Glutamatergic neuron (in vitro differentiated cells): ENCODE measurements at regions not wholly inside any gene's neighbourhood (a gene's known extent, or its start where the extent isn't known, plus 50 kb on each side); places are given as distances from the start of the nearest gene placed in this dataset.
A peak's percentile ranks its signal among the peaks of the same experiment; 100 is the strongest.

Source experiments
- DNase-seq: peaks from one replicate; pipeline ENCODE4 v3.0.0; 2022
- H3K27ac Mint-ChIP-seq: one replicate; pipeline ENCODE4 v1.8.0; 2020; ENCODE audit warnings: mild to moderate bottlenecking, mixed read lengths, inconsistent platforms; ENCODE audit not compliant: unreplicated experiment
- H3K27me3 Mint-ChIP-seq: one replicate; pipeline ENCODE4 v1.8.0; 2020; ENCODE audit warnings: mild to moderate bottlenecking, moderate library complexity, mixed read lengths, inconsistent platforms; ENCODE audit not compliant: unreplicated experiment
- H3K36me3 Mint-ChIP-seq: one replicate; pipeline ENCODE4 v1.8.0; 2020; ENCODE audit warnings: mild to moderate bottlenecking, mixed read lengths, inconsistent platforms; ENCODE audit not compliant: unreplicated experiment
- H3K4me1 Mint-ChIP-seq: one replicate; pipeline ENCODE4 v1.8.0; 2020; ENCODE audit warnings: mild to moderate bottlenecking, low read depth, mixed read lengths, inconsistent platforms; ENCODE audit not compliant: unreplicated experiment
- H3K4me3 Mint-ChIP-seq: one replicate; pipeline ENCODE4 v1.8.0; 2020; ENCODE audit warnings: mild to moderate bottlenecking, mixed read lengths, inconsistent platforms; ENCODE audit not compliant: unreplicated experiment
- H3K9me3 Mint-ChIP-seq: one replicate; pipeline ENCODE4 v1.8.0; 2020; ENCODE audit warnings: mild to moderate bottlenecking, moderate library complexity, mixed read lengths, inconsistent platforms; ENCODE audit not compliant: unreplicated experiment
- TF ChIP-seq, protein P1 (sequence below): fragments of 200-600 bp; sonication (generic); IDR thresholded peaks from one replicate; pipeline ENCODE4 v1.5.0; 2021; ENCODE audit not compliant: partially characterized antibody, unreplicated experiment

DNA sequence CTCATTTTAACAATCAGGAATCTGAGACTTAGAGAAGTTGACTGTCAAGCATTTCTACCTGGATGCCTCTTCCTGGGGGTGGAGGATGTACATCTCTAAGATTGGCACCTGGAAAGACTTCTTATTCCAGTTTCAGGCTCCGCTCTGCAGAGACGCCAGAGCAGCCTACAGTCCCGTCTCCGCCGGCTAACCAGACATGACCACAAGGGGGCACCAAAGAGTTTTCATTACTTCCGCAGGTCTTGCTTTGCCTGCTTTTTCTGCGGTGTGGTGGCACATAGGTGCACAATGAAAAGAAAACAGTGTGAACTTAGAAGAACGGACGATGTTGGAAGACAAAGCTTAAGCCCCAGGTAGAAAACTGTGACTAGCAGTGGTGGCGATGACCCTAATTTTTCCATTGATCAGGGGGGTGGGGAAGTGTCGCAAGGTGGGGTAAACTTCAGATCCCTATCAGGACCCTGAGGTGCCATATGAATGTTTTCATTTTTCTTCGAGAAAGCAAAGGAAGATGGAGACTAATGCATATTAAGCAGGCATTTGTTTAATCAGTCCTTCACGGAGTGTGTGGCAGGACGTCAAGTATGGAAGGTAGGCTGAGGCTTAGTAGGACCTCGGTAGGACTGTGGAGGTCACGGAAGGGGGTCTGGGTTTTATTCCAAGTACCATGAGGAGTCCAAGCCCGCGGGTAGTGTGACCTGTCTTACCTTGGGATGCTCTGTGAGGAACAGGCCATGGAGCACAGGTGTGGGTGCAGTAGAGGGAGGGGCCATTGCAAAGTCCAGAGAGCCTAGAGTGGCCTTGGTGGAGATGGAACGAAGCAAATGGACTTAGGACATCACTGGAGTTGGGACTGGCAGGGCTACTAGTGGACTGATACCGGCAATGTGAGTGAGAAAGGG, 60.1 kb upstream of the SORCS3 start:
- TF ChIP-seq, protein P1, sequence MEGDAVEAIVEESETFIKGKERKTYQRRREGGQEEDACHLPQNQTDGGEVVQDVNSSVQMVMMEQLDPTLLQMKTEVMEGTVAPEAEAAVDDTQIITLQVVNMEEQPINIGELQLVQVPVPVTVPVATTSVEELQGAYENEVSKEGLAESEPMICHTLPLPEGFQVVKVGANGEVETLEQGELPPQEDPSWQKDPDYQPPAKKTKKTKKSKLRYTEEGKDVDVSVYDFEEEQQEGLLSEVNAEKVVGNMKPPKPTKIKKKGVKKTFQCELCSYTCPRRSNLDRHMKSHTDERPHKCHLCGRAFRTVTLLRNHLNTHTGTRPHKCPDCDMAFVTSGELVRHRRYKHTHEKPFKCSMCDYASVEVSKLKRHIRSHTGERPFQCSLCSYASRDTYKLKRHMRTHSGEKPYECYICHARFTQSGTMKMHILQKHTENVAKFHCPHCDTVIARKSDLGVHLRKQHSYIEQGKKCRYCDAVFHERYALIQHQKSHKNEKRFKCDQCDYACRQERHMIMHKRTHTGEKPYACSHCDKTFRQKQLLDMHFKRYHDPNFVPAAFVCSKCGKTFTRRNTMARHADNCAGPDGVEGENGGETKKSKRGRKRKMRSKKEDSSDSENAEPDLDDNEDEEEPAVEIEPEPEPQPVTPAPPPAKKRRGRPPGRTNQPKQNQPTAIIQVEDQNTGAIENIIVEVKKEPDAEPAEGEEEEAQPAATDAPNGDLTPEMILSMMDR = peak; percentile 92
- no peaks in the 10 kb centered on the region for H3K36me3 Mint-ChIP-seq
- H3K4me1 Mint-ChIP-seq = peaks cover 7% of the 10 kb centered on the region
- no peak overlapping the region for H3K4me3 Mint-ChIP-seq
- H3K9me3 Mint-ChIP-seq = peaks cover 2% of the 10 kb centered on the region
- H3K27ac Mint-ChIP-seq = no peak overlapping the region
- H3K27me3 Mint-ChIP-seq = peaks cover 3% of the 10 kb centered on the region
- peak; percentile 85 for DNase-seq

DNA sequence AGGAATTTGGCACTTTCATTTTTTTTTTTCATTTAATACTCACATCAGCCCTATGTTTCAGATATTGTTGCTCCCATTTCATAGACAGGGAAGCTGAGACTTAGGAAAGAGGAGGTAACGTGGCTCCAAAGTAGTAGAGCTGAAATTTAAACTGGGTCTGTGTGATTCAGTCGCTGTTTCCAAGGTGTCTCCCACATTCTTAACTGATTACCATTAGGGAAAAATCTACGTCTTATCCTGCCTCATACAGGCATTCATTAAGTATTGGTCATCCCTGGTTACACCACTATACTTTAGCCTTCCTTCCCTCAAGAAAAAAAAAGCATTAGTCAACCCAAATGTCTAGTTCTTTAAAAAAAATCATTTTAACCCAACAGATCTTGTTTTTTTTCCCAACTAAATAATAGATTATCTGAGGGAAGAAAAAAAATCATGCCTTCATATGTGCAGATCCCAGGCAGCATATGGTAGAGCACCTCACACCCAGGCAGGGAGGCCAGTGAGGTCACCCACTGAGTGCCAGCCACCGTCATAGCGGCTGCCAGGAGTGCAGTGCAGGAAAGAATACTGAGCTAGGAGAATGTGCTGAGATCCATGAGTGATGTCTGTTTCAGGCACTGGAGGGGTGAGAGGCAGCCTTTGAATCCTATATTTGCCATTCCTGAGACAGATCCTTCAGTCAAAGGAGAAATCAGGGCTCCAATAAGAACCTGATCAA, 59.0 kb upstream of the SORCS3 start:
- Mint-ChIP-seq H3K27me3 (peaks cover 3% of the 10 kb centered on the region), H3K27ac (no peak overlapping the region), H3K4me1 (peaks cover 7% of the 10 kb centered on the region), H3K36me3 (no peaks in the 10 kb centered on the region), H3K4me3 (no peak overlapping the region), H3K9me3 (peaks cover 2% of the 10 kb centered on the region)
- no peak for DNase-seq
- TF ChIP-seq, protein P1 = no peak

DNA sequence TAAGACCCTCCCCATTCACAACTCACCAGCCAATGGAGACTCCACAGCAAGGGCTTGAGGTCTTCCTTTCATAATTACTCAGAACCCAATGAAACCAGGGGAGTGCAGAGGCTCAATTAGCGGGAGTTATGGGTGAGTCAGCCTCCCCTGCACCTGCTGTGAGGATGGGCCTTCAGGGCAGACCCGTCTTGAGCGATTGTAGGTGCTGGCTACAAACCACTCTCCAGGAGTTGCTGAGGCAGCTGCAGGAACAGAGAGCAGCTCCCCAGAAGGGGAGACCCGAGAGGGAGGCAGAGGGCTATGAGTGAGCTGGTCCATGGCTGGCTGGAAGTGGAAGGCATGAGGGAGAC, 58.5 kb upstream of the SORCS3 start:
- TF ChIP-seq, protein P1 = no peak
- H3K4me1 Mint-ChIP-seq = peaks cover 7% of the 10 kb centered on the region
- H3K36me3 Mint-ChIP-seq = no peaks in the 10 kb centered on the region
- peaks cover 3% of the 10 kb centered on the region for H3K27me3 Mint-ChIP-seq
- no peak for DNase-seq
- no peak overlapping the region for H3K4me3 Mint-ChIP-seq
- H3K27ac Mint-ChIP-seq = no peak overlapping the region
- H3K9me3 Mint-ChIP-seq = peaks cover 2% of the 10 kb centered on the region

DNA sequence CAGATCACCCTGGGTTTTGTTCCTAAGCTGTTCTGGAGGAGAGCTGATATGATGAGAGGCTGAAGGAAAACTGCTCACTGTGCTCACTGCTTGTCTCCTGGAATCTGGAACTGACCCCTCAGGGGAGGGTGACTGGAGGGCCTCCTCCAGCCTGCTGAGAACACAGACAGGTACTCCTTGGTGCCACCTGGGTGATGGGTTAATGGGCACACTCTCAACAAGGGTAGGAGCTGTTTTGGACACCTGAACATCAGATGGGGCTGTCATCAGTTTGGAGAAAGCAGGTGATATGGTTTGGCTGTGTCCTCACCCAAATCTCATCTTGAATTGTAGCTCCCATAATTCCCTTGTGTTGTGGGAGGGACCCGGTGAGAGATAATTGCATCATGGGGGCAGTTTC, 58.1 kb upstream of the SORCS3 start:
- Mint-ChIP-seq H3K27ac (no peak overlapping the region), H3K36me3 (no peaks in the 10 kb centered on the region), H3K9me3 (peaks cover 2% of the 10 kb centered on the region), H3K27me3 (peaks cover 3% of the 10 kb centered on the region), H3K4me3 (no peak overlapping the region), H3K4me1 (peaks cover 7% of the 10 kb centered on the region)
- DNase-seq = no peak
- TF ChIP-seq, protein P1 = no peak

DNA sequence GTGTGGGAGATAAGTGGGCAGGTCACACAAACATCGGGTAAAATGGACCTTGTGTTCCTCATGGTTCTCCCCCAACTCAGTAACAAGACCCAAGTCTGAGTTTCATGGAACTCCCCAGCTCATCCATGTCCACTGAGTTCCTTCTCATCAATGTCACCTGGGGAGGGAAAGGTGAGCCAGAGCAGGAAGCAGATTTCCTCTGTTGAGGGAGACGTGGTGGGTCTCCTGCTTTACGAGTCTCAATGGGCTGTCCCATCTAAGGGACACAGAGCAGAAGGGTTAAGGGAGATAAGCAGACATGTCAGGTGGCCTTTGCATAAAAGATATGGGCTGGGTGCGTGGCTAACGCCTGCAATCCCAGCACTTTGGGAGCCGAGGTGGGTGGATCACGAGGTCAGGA, 56.5 kb upstream of the SORCS3 start:
- no peak for DNase-seq
- H3K27me3 Mint-ChIP-seq = peaks cover 3% of the 10 kb centered on the region

More for the DNA sequence above, 56.5 kb upstream of the SORCS3 start:
- Mint-ChIP-seq H3K36me3 (no peaks in the 10 kb centered on the region), H3K9me3 (peaks cover 2% of the 10 kb centered on the region), H3K4me1 (peaks cover 3% of the 10 kb centered on the region), H3K27ac (no peak overlapping the region), H3K4me3 (no peak overlapping the region)
- TF ChIP-seq, protein P1 = no peak
